Lung (tissue), 11 donors: ENCODE measurements at regions not wholly inside any gene's neighbourhood (a gene's known extent, or its start where the extent isn't known, plus 50 kb on each side); places are given as distances from the start of the nearest gene placed in this dataset.

Source experiments
- ATAC-seq: fragments of 200-7000 bp; cut with Tn5 transposase; one replicate; pipeline ENCODE4 v1.9.1; 2020; ENCODE audit warnings: moderate number of reproducible peaks; ENCODE audit not compliant: insufficient read depth, low FRiP score
- DNase-seq, 3 donors: peaks; one replicate each; pipeline ENCODE4 v3.0.0-alpha.2; 2013 to 2017
- H3K27ac ChIP-seq, 2 donors: one replicate each; pipeline ENCODE4 v1.5.1; 2013; ENCODE audit warnings: mild to moderate bottlenecking in 2 of 2, moderate library complexity in 2 of 2, control low read depth in 1 of 2, inconsistent platforms in 1 of 2, low read depth in 1 of 2, low read length in 1 of 2
- H3K27me3 ChIP-seq, 3 donors: one replicate each; pipeline ENCODE4 v1.5.1; 2013; ENCODE audit warnings: low read length in 2 of 3; ENCODE audit not compliant: control insufficient read depth in 3 of 3, insufficient read depth in 3 of 3
- H3K36me3 ChIP-seq, 4 donors: one replicate each; pipeline ENCODE4 v1.5.1; 2013; ENCODE audit warnings: low read length in 4 of 4, mild to moderate bottlenecking in 1 of 4, moderate library complexity in 1 of 4; ENCODE audit not compliant: control insufficient read depth in 4 of 4, insufficient read depth in 4 of 4
- H3K4me1 ChIP-seq, 5 donors: one replicate each; pipeline ENCODE4 v1.5.1; 2013; ENCODE audit warnings: low read length in 5 of 5, mild to moderate bottlenecking in 2 of 5, moderate library complexity in 1 of 5; ENCODE audit not compliant: control insufficient read depth in 5 of 5, insufficient read depth in 5 of 5
- H3K4me3 ChIP-seq: one replicate; pipeline ENCODE4 v1.5.1; 2013; ENCODE audit warnings: mild to moderate bottlenecking, control low read depth, moderate library complexity
- H3K9ac ChIP-seq, 2 donors: one replicate each; pipeline ENCODE4 v1.5.1; 2013; ENCODE audit warnings: low read length in 2 of 2, control low read depth in 1 of 2; ENCODE audit not compliant: insufficient read depth in 1 of 2
- H3K9me3 ChIP-seq, 4 donors: one replicate each; pipeline ENCODE4 v1.5.1; 2013; ENCODE audit warnings: low read length in 3 of 4, mild to moderate bottlenecking in 1 of 4, moderate library complexity in 1 of 4; ENCODE audit not compliant: control insufficient read depth in 4 of 4, insufficient read depth in 3 of 4
- CTCF ChIP-seq: IDR thresholded peaks from 2 replicates; pipeline ENCODE4 v1.5.1; 2012; ENCODE audit warnings: mild to moderate bottlenecking; ENCODE audit errors: control extremely low read depth, extremely low read depth
- WGBS, 2 donors: extraction: QIAGEN DNeasy Blood & Tissue Kit; methylation state at CpG; one replicate each; pipeline ENCODE4 v1.1.7; 2013; 5-methylcytosine and 5-hydroxymethylcytosine counted together
- donor health status: control.
- donor health status: control.
- donor health status: Bipolar disorder and iron deficiency.
- donor health status: healthy.
- donor health status: DM: yes; HTN: yes; CAD: no.

DNA sequence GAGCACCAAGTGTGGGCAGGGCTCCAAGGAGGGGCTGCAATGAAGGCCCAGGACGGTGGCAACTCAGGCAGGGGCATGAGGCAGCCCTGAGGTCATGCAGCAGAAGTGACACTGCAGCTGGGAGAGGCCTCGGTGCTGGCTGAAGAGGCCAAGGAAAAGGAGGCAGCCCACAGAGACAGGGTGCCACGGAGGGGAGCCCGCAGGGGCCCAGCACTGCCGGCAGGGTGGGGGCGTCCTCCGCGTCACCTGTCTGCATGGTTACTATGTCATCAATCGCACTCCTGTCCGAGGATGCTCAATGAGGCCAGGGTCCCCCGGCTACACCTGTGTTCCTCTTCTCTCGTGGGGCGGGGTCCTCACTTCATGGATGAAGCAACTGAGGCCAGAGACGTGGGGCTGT is 123.1 kb downstream of the TUBA3C start:
- Histone ChIP-seq H3K4me1 (no peaks in the 10 kb centered on the region), H3K36me3 (no peaks in the 10 kb centered on the region), H3K4me3 (no peak overlapping the region), H3K27me3 (no peaks in the 10 kb centered on the region), H3K9ac (no peak overlapping the region), H3K9me3 (peaks cover 0 to 18% (median 4%) of the 10 kb centered on the region in 4 donors), H3K27ac (no peak overlapping the region)
- no peak for TF ChIP-seq CTCF
- 86 to 89% methylated on average over 14 of the region's 14 CpGs for WGBS, 2 donors
- ATAC-seq (no peak), DNase-seq (no peak)

DNA sequence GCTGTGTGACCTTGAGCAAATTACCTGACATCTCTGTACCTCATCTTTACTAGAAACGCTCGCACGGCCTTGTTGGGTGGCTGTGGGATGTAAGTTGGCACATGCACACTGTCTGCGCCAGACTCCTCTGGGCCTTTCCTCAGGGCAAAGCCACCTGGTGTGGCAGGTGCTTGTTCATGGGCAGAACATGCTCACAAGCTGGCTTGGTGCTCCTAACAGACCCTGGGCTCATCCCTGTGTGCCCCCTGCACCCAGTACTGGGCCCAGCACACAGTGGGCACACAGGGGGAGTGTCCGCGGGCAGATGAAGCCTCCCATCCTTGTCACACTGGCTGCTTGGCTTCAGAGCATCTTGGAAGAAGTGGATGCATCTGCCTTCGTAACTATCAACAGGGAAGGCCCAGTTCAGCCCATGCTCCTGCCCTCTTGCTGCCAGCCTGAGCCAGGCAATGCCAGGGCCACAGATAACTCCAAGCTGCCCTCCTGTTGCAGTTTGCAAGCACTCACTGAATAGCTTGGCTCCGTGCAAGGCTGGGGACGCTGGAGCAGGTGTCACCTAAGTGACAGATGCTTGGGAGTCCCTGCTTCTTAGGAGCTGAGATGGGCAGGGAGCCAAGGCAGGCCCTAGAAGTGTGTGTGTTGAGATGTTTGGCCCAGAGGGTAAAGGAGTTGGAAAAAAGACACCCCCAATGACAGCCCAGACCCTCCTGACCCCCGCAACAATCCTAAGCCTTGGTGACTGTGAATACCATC is 123.9 kb downstream of the TUBA3C start:
- Histone ChIP-seq H3K9me3 (peaks cover 0 to 19% (median 4%) of the 10 kb centered on the region in 4 donors), H3K9ac (no peak overlapping the region), H3K4me3 (no peak overlapping the region), H3K36me3 (no peaks in the 10 kb centered on the region), H3K27me3 (no peaks in the 10 kb centered on the region), H3K27ac (no peak overlapping the region), H3K4me1 (no peaks in the 10 kb centered on the region)
- TF ChIP-seq CTCF, result no peak
- DNase-seq (no peak), ATAC-seq (no peak)
- 85 to 87% methylated on average over 10 of the region's 10 CpGs for WGBS, 2 donors

DNA sequence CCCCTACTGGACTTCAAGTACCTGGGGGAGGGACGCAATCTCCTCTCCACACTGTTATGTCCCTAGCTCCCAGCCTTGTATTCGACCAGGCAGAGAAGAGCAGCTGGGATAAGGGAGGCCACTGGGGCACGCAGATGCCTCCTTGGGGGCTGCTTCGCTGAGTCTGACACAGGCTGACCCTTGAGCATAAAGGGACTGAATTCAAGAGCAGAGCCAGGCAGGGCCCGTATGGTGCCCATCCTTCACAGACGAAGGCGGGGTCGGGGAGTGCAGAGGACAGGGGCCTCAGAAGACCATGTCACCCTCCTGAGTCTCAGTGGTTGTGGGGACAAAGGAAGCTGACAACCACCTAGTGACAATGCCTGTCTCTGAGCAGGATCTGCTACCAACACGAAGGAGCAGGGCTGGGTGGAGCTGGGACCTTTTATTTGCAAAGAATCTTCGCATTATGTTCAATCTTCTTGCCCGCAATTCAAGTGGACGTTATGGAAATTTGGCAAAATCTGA is 124.6 kb downstream of the TUBA3C start:
- Histone ChIP-seq H3K9ac (no peak overlapping the region), H3K27ac (no peak overlapping the region), H3K4me1 (no peaks in the 10 kb centered on the region), H3K4me3 (no peak overlapping the region), H3K36me3 (no peaks in the 10 kb centered on the region), H3K9me3 (peaks cover 2 to 19% (median 6%) of the 10 kb centered on the region in 4 donors), H3K27me3 (no peaks in the 10 kb centered on the region)
- ATAC-seq, result no peak
- TF ChIP-seq CTCF, result no peak
- DNase-seq, result no peak
- 80 to 84% methylated on average over 12 of the region's 12 CpGs for WGBS, 2 donors
